ENCODE measurements at regions not wholly inside any gene's neighbourhood (a gene's known extent, or its start where the extent isn't known, plus 50 kb on each side); places are given as distances from the start of the nearest gene placed in this dataset.
"Not testable (repeated sequence)": the region's sequence is repeated elsewhere in the genome, so short reads cannot be mapped to it uniquely, and the experiment has no call there.

DNA sequence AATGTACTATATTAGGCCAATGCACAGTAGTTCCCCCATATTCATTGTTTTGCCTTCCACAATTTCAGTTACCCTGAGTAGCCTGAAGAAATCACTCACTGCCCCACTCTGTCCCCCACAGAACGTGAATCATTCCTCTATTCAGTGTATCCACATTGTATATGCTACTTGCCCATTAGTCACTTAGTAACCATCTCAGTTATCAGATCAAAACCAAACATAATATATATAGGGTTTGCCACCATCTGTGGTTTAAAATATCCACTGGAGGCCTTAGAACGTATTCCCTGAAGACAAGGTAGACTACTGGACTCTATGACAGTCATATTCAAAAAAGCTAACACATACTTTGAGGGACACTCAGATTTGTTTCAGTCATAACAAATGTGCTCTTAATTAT lies 465.7 kb upstream of the RGMB start:
- H3K9me3 ChIP-seq (ENCODE audit: control insufficient read depth, insufficient read depth, low read length): no peaks in the 10 kb centered on the region
- H3K36me3 ChIP-seq (ENCODE audit: insufficient read depth, low read length): no peaks in the 10 kb centered on the region
- H3K4me1 ChIP-seq (ENCODE audit: insufficient read depth, low read length): peaks cover 18% of the 10 kb centered on the region
- H3K9ac ChIP-seq (ENCODE audit: low read depth, low read length): no peak overlapping the region

DNA sequence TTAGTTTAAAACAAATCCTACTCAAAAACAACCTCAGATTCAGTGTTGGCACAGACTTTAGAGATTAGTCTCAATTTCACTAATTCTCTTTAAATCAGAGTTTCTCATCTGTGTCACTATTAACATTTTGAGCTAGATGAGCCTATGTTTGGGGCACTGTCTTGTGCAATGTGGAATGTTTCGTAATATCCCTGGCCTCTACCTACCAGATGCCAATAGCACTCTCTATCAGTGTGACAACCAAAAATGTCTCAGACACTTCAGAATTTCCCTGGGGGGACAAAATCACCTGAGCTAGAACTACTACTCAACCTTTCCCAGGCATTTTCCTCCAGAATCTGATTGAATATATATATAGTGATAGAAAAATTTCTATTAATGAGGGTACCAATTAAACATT lies 465.2 kb upstream of the RGMB start:
- H3K4me1 ChIP-seq (ENCODE audit: insufficient read depth, low read length): peaks cover 18% of the 10 kb centered on the region
- no peaks in the 10 kb centered on the region for H3K9me3 ChIP-seq (ENCODE audit: control insufficient read depth, insufficient read depth, low read length)
- H3K36me3 ChIP-seq (ENCODE audit: insufficient read depth, low read length): no peaks in the 10 kb centered on the region
- no peak overlapping the region for H3K9ac ChIP-seq (ENCODE audit: low read depth, low read length)

GRCh38 chr5:98308960-98309359 lies 464.5 kb upstream of the RGMB start:
- Histone ChIP-seq H3K4me1 (ENCODE audit: insufficient read depth, low read length) (peaks cover 18% of the 10 kb centered on the region), H3K9ac (ENCODE audit: low read depth, low read length) (no peak overlapping the region), H3K9me3 (ENCODE audit: control insufficient read depth, insufficient read depth, low read length) (no peaks in the 10 kb centered on the region), H3K36me3 (ENCODE audit: insufficient read depth, low read length) (no peaks in the 10 kb centered on the region)

DNA sequence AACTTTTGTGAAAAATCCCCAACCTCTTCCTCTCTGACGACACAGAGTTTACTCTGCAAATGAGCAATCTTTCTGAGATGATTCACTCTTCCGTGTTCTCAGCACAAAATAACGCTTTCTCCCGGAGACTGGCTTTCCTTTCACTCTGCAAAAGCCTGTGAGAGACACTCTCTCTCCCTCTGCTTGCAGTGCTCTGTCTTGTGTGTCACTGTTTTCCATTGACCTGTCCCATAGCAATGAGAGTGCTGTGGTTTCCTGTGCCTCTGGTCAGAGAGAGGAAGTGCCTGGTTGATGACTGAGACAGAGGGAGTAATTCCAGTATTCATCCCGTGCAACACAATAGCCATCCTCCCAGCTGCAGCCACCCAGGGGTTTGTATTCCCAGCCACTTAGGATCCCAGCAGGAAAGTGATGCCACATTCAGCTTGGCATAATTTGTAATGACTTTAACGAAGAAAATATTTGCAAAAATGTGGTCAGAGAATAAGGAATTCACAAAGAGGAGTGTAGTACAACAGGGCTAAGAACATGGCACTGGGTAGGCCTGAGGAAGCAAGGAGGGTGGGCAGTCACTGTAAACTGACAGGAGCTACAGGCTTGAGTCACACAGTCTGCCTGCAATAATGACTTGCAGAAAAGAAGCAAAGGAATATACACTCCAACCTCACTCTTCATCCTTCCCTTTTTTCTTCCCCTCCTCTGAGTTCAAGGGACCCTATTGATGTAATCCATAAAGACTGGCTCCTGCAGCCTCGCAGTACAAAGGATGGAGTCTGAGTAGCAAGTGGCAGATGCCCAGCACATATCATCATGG lies 463.5 kb upstream of the RGMB start:
- Histone ChIP-seq H3K9me3 (ENCODE audit: control insufficient read depth, insufficient read depth, low read length) (no peaks in the 10 kb centered on the region), H3K36me3 (ENCODE audit: insufficient read depth, low read length) (no peaks in the 10 kb centered on the region), H3K9ac (ENCODE audit: low read depth, low read length) (peak overlapping the region; percentile 32), H3K4me1 (ENCODE audit: insufficient read depth, low read length) (peaks cover 18% of the 10 kb centered on the region)

- no peaks in the 10 kb centered on the region for H3K36me3 ChIP-seq (ENCODE audit: insufficient read depth, low read length)
- no peak overlapping the region for H3K9ac ChIP-seq (ENCODE audit: low read depth, low read length)
- H3K9me3 ChIP-seq (ENCODE audit: control insufficient read depth, insufficient read depth, low read length): no peaks in the 10 kb centered on the region
- peaks cover 10% of the 10 kb centered on the region for H3K4me1 ChIP-seq (ENCODE audit: insufficient read depth, low read length)
Observed at GRCh38 chr5:98314292-98314691, 459.2 kb upstream of the RGMB start.

GRCh38 chr5:98318386-98318785 lies 455.1 kb upstream of the RGMB start:
- Histone ChIP-seq H3K4me1 (ENCODE audit: insufficient read depth, low read length) (no peaks in the 10 kb centered on the region), H3K9ac (ENCODE audit: low read depth, low read length) (no peak overlapping the region), H3K36me3 (ENCODE audit: insufficient read depth, low read length) (no peaks in the 10 kb centered on the region), H3K9me3 (ENCODE audit: control insufficient read depth, insufficient read depth, low read length) (no peaks in the 10 kb centered on the region)

DNA sequence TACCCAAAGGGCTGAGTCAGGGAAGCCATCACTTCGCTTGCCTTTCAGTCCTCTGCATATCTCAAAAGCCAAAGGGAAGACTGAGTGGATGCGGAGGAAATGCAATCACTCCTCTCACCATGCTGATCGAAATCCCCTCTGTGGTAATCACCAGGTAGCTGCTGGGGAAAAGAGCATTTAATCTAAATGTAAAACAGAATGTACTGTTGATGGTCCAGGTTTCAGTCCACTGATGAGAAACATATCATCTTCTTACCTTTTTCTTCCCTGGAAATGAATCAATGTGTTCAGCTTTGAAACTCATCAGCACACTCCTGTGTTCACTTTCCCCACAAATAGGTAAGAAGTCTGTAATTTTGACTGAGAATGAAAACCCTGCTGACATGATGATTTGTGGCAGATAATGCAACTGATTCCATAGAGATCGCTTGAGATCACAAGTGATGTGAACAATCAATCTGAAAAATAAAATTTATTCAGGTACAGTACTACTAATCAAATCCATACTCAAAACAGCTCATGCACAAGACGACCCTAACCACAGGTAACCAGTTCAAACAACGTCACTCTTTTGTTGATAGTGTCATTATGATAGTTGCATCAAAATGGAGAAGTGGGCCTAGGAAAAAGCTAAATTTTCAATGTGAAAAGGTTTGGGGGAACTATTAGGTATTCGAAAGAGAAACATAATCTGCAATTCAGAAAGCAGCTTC lies 454.0 kb upstream of the RGMB start:
- Histone ChIP-seq H3K9ac (ENCODE audit: low read depth, low read length) (no peak overlapping the region), H3K9me3 (ENCODE audit: control insufficient read depth, insufficient read depth, low read length) (no peaks in the 10 kb centered on the region), H3K4me1 (ENCODE audit: insufficient read depth, low read length) (no peaks in the 10 kb centered on the region), H3K36me3 (ENCODE audit: insufficient read depth, low read length) (no peaks in the 10 kb centered on the region)

GRCh38 chr5:98320343-98320742 lies 453.1 kb upstream of the RGMB start:
- H3K9me3 ChIP-seq (ENCODE audit: control insufficient read depth, insufficient read depth, low read length): no peaks in the 10 kb centered on the region
- no peaks in the 10 kb centered on the region for H3K36me3 ChIP-seq (ENCODE audit: insufficient read depth, low read length)
- H3K4me1 ChIP-seq (ENCODE audit: insufficient read depth, low read length): no peaks in the 10 kb centered on the region
- no peak overlapping the region for H3K9ac ChIP-seq (ENCODE audit: low read depth, low read length)

DNA sequence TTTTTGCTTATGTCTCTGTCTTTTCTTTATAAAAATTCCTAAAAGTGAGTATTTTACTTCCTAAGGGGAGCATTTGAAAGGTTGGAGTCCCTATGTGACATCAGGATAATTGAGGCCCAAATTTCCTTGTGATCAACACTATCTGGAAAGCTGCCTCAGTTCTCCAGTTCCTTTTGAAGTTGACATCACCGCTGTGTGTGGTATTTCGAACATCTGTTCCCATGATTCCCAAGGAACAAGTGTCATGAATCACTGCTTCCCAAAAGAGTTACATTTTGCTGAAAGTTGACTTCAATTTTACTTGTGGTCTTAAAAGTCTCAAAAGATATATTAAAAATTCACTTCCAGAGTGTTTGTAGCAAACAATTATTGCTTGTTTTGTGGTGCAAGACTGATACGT lies 452.1 kb upstream of the RGMB start:
- Histone ChIP-seq H3K4me1 (ENCODE audit: insufficient read depth, low read length) (no peaks in the 10 kb centered on the region), H3K9ac (ENCODE audit: low read depth, low read length) (no peak overlapping the region), H3K9me3 (ENCODE audit: control insufficient read depth, insufficient read depth, low read length) (no peaks in the 10 kb centered on the region), H3K36me3 (ENCODE audit: insufficient read depth, low read length) (no peaks in the 10 kb centered on the region)

GRCh38 chr5:98325187-98325586 lies 448.3 kb upstream of the RGMB start:
- not testable (repeated sequence) for H3K9me3 ChIP-seq (ENCODE audit: control insufficient read depth, insufficient read depth, low read length); H3K36me3 ChIP-seq (ENCODE audit: insufficient read depth, low read length); H3K9ac ChIP-seq (ENCODE audit: low read depth, low read length); H3K4me1 ChIP-seq (ENCODE audit: insufficient read depth, low read length)

GRCh38 chr5:98328015-98328414 lies 445.4 kb upstream of the RGMB start:
- H3K9ac ChIP-seq (ENCODE audit: low read depth, low read length): no peak overlapping the region
- no peaks in the 10 kb centered on the region for H3K4me1 ChIP-seq (ENCODE audit: insufficient read depth, low read length)
- H3K36me3 ChIP-seq (ENCODE audit: insufficient read depth, low read length): no peaks in the 10 kb centered on the region

DNA sequence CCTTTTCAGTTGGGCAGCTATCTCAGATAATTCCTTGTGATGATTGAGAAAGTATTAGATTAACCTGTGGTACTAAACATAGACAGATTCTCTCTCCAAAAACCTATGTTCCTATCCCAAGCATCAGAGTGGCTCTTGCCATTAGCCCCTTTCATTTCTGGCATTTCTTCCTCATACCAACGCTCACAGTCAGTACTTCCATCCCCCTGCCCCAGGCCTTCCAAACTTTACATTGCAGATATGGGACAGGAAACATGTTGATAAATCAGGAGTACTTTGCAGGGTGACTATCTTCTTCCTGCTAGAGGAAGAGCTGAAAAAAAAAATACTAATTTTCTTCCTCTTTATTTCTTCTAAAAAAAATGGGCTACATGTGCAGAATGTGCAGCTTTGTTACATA lies 442.6 kb upstream of the RGMB start:
- Histone ChIP-seq H3K4me1 (ENCODE audit: insufficient read depth, low read length) (no peaks in the 10 kb centered on the region), H3K9ac (ENCODE audit: low read depth, low read length) (no peak overlapping the region), H3K9me3 (ENCODE audit: control insufficient read depth, insufficient read depth, low read length) (peaks cover 3% of the 10 kb centered on the region; the same call in 1 of the 2 replicates), H3K36me3 (ENCODE audit: insufficient read depth, low read length) (no peaks in the 10 kb centered on the region)

More at GRCh38 chr5:98328015-98328414, 445.4 kb upstream of the RGMB start:
- peaks cover 3% of the 10 kb centered on the region; the same call in 1 of the 2 replicates for H3K9me3 ChIP-seq (ENCODE audit: control insufficient read depth, insufficient read depth, low read length)

GRCh38 chr5:98333921-98334320 lies 439.5 kb upstream of the RGMB start:
- H3K9me3 ChIP-seq (ENCODE audit: control insufficient read depth, insufficient read depth, low read length): peaks cover 3% of the 10 kb centered on the region; the same call in 1 of the 2 replicates
- H3K36me3 ChIP-seq (ENCODE audit: insufficient read depth, low read length): no peaks in the 10 kb centered on the region
- no peaks in the 10 kb centered on the region for H3K4me1 ChIP-seq (ENCODE audit: insufficient read depth, low read length)
- no peak overlapping the region for H3K9ac ChIP-seq (ENCODE audit: low read depth, low read length)

DNA sequence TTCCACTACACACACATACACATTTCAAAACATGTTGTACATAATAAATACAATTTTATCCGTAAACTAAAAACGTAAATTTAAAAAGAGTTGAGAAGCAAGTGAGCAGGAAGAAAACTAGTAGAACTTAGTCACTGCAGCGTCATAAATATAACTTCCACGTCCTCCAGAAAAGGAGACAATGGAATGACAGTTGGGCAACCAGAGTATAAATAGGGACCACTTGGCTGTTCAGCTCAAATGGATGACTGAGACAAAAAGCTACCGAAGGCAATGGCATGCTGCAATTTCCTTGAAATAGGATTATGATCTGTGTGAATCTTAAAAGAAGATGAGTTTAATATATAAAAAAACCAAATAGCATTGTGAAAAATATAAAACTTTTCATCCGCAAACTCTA lies 438.5 kb upstream of the RGMB start:
- Histone ChIP-seq H3K36me3 (ENCODE audit: insufficient read depth, low read length) (no peaks in the 10 kb centered on the region), H3K4me1 (ENCODE audit: insufficient read depth, low read length) (no peaks in the 10 kb centered on the region), H3K9me3 (ENCODE audit: control insufficient read depth, insufficient read depth, low read length) (peaks cover 3% of the 10 kb centered on the region; the same call in 1 of the 2 replicates)

More for the DNA sequence above, 438.5 kb upstream of the RGMB start:
- H3K9ac ChIP-seq (ENCODE audit: low read depth, low read length): no peak overlapping the region

All from ES-I3 (cell line).